Endothelial cell of umbilical vein (primary cell): ENCODE measurements at regions not wholly inside any gene's neighbourhood (a gene's known extent, or its start where the extent isn't known, plus 50 kb on each side); places are given as distances from the start of the nearest gene placed in this dataset.

ENCODE experiments used
- BruUV-seq: library from RNA; stranded (reverse); fragments of 400-500 nt; replicated peaks from 2 replicates; lab custom pipeline; 2021; lab: Mats Ljungman, UMichigan
- CTCF ChIA-PET: fragments of 300-600, 350-600 bp; sonication (Branson Sonifier 250); formaldehyde crosslinking; loops from one replicate; lab custom pipeline; 2021; ENCODE audit warnings: antibody characterized with exemption, inconsistent platforms; lab: Charles Lee
- POLR2A ChIA-PET: fragments of 300-600, 350-600 bp; sonication (Branson Sonifier 250); formaldehyde crosslinking; loops from one replicate; lab custom pipeline; 2021; ENCODE audit warnings: antibody characterized with exemption, inconsistent platforms; lab: Charles Lee
- DNase-seq: peaks from one replicate; pipeline ENCODE4 v3.0.0-alpha.2; 2011; ENCODE audit warnings: low read depth, low spot score
- FAIRE-seq: peaks from 2 replicates; lab custom pipeline; 2011; peaks lifted over from hg19 to GRCh38; lab: Jason Lieb, UNC
- H2AFZ ChIP-seq: 2 replicates; pipeline ENCODE4 v1.6.0; 2012; ENCODE audit warnings: low read depth, low read length, control low read depth, inconsistent platforms
- H3K27ac ChIP-seq: 2 replicates; pipeline ENCODE4 v1.5.1; 2011; ENCODE audit warnings: low read depth, mild to moderate bottlenecking, control low read depth, low read length, moderate library complexity; ENCODE audit not compliant: insufficient read depth
- H3K27me3 ChIP-seq, 2 experiments: 2 replicates each; pipeline versions ENCODE4 v1.6.0 to v1.6.1; 2011; ENCODE audit warnings: low read length in 2 of 2, mixed read lengths in 1 of 2; ENCODE audit not compliant: control insufficient read depth in 2 of 2, insufficient read depth in 2 of 2
- H3K36me3 ChIP-seq, 2 experiments: 2 replicates in 1 of 2; 3 replicates in 1 of 2; pipeline ENCODE4 v1.5.1; 2011; ENCODE audit warnings: low read length in 2 of 2, mild to moderate bottlenecking in 1 of 2, moderate library complexity in 1 of 2; ENCODE audit not compliant: control insufficient read depth in 2 of 2, insufficient read depth in 2 of 2; ENCODE audit errors: extremely low read depth in 1 of 2
- H3K4me1 ChIP-seq: 3 replicates; pipeline ENCODE4 v1.5.1; 2011; ENCODE audit warnings: mild to moderate bottlenecking, low read length; ENCODE audit not compliant: control insufficient read depth, insufficient read depth; ENCODE audit errors: extremely low read depth
- H3K4me2 ChIP-seq: 2 replicates; pipeline ENCODE4 v1.6.1; 2011; ENCODE audit warnings: low read length, control low read depth, mixed read lengths; ENCODE audit not compliant: insufficient read depth
- H3K4me3 ChIP-seq, 3 experiments: fragments of 200-600 bp in 1 of 3; sonication (generic), shearing (Covaris generic) in 1 of 3; replicated peaks in 1 of 3; 2 replicates each; pipeline ENCODE4 v1.5.1; 2011 to 2016; ENCODE audit warnings: control low read depth in 3 of 3, low read length in 3 of 3, mild to moderate bottlenecking in 2 of 3, inconsistent platforms in 1 of 3, low read depth in 1 of 3, moderate library complexity in 1 of 3; ENCODE audit not compliant: insufficient read depth in 1 of 3
- H3K79me2 ChIP-seq: 2 replicates; pipeline ENCODE4 v1.6.0; 2012; ENCODE audit warnings: low read length, inconsistent platforms; ENCODE audit not compliant: control insufficient read depth, insufficient read depth
- H3K9ac ChIP-seq: replicated peaks from 2 replicates; pipeline ENCODE3; 2011; ENCODE audit warnings: low read length, control low read depth; ENCODE audit not compliant: insufficient read depth; ENCODE audit errors: extremely low read depth
- H3K9me1 ChIP-seq: replicated peaks from 3 replicates; pipeline ENCODE4 v1.6.0; 2011; ENCODE audit warnings: mild to moderate bottlenecking, low read length; ENCODE audit not compliant: control insufficient read depth, insufficient read depth; ENCODE audit errors: extremely low read depth
- H3K9me3 ChIP-seq: replicated peaks from 2 replicates; pipeline ENCODE4 v1.5.1; 2012; ENCODE audit warnings: low read length, inconsistent platforms; ENCODE audit not compliant: control insufficient read depth, insufficient read depth
- H4K20me1 ChIP-seq: replicated peaks from 2 replicates; pipeline ENCODE3; 2011; ENCODE audit warnings: mild to moderate bottlenecking, low read length; ENCODE audit not compliant: control insufficient read depth, insufficient read depth; ENCODE audit errors: extremely low read depth
- CTCF ChIP-seq, 2 donors: IDR thresholded peaks; 1 replicate in 1 of 2; 2 replicates in 1 of 2; pipeline ENCODE4 v1.5.1; 2011; ENCODE audit warnings: low read length in 2 of 2, mild to moderate bottlenecking in 2 of 2, moderate library complexity in 2 of 2, control low read depth in 1 of 2, inconsistent platforms in 1 of 2, low read depth in 1 of 2; ENCODE audit not compliant: insufficient read depth in 1 of 2; ENCODE audit errors: extremely low read depth in 1 of 2
- EZH2 ChIP-seq: IDR thresholded peaks from 2 replicates; pipeline ENCODE4 v1.6.1; 2012; ENCODE audit warnings: borderline replicate concordance, low read depth, mild to moderate bottlenecking, moderate library complexity, low read length, inconsistent platforms; ENCODE audit not compliant: severe bottlenecking
- FOS ChIP-seq: IDR thresholded peaks from 2 replicates; pipeline ENCODE4 v1.6.1; 2011; ENCODE audit warnings: mild to moderate bottlenecking, low read length, moderate library complexity, borderline replicate concordance; ENCODE audit not compliant: insufficient read depth
- GATA2 ChIP-seq: IDR thresholded peaks from 2 replicates; pipeline ENCODE4 v1.7.0; 2011; ENCODE audit warnings: low read depth, mild to moderate bottlenecking, moderate library complexity, mixed read lengths, low read length; ENCODE audit not compliant: insufficient read length, insufficient read depth
- JUN ChIP-seq: IDR thresholded peaks from 2 replicates; pipeline ENCODE4 v1.6.1; 2011; ENCODE audit warnings: borderline replicate concordance, low read depth; ENCODE audit not compliant: insufficient read length, insufficient read depth
- MYC ChIP-seq: IDR thresholded peaks from one replicate; pipeline ENCODE4 v1.6.1; 2011; ENCODE audit warnings: mild to moderate bottlenecking, low read depth, low read length
- POLR2A ChIP-seq: IDR thresholded peaks from 2 replicates; pipeline ENCODE4 v1.6.1; 2012; ENCODE audit warnings: low read depth, mild to moderate bottlenecking, control low read depth, low read length
- POLR2AphosphoS5 ChIP-seq: IDR thresholded peaks from 2 replicates; pipeline ENCODE4 v1.6.1; 2012; ENCODE audit warnings: low read depth, mild to moderate bottlenecking, control low read depth, low read length, moderate library complexity; ENCODE audit not compliant: insufficient read depth
- dilution Hi-C: fragments of 300-500 bp; cut with MboI; formaldehyde crosslinking; loops from one replicate; pipeline ENCODE4 v1.15.0; 2019; ENCODE audit warnings: low sequenced_read_pairs; ENCODE audit not compliant: extremely low pct_ligation_motif_present
- intact Hi-C: fragments of 100-400 bp; cut with micrococcal nuclease; formaldehyde crosslinking; loops from one replicate; pipeline ENCODE4 v1.10.0; 2022
- TF ChIP-seq, protein P1 (sequence below): IDR thresholded peaks from 2 replicates; pipeline ENCODE4 v1.6.1; 2011; ENCODE audit not compliant: insufficient read depth, insufficient read length

DNA sequence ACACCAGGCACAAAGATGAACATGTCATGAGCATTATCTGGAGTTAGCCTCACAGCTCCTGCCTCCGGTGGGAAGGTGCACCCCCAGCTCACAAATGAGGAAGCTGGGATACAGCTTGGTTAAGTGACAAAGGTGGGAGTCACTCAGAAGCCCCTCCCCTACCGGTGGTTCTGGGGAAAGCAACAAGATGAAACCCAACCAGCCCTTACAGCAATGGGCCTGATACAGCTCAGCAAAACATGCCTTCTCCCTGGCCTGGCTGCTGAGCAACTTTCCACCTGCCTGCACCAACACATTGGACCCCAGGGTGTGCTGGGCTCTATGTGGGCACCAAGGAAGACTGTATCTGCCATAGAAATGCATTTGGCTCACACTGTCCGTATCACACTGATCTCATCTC lies 113.2 kb downstream of the GYPC start:
- no peaks in the 10 kb centered on the region for H3K27me3 ChIP-seq
- no TSS peak for BruUV-seq
- DNase-seq: no peak
- no peak overlapping the region for H2AFZ ChIP-seq
- no peak overlapping the region for H3K4me2 ChIP-seq
- ChIA-PET CTCF (no interaction called here), POLR2A (no interaction called here)
- H3K4me3 ChIP-seq: no peak overlapping the region
- no peak overlapping the region for H3K9ac ChIP-seq
- H3K9me3 ChIP-seq: no peaks in the 10 kb centered on the region
- H3K4me1 ChIP-seq: no peaks in the 10 kb centered on the region
- H3K27ac ChIP-seq: no peak overlapping the region
- no peaks in the 10 kb centered on the region for H3K36me3 ChIP-seq
- FAIRE-seq: no peak
- no peaks in the 10 kb centered on the region for H3K79me2 ChIP-seq
- TF ChIP-seq POLR2A (no peak), CTCF (IDR thresholded peaks at IDR 0.05; ENCODE audit: extremely low read depth in 1 of 2, insufficient read depth in 1 of 2, low read depth in 1 of 2, low read length in 2 of 2) (no peak), GATA2 (no peak), EZH2 (no peak), JUN (no peak), POLR2AphosphoS5 (no peak), MYC (no peak), FOS (no peak)
- TF ChIP-seq, protein P1, sequence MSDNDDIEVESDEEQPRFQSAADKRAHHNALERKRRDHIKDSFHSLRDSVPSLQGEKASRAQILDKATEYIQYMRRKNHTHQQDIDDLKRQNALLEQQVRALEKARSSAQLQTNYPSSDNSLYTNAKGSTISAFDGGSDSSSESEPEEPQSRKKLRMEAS: no peak
- dilution Hi-C loops: no loop called here
- no peaks in the 10 kb centered on the region for H3K9me1 ChIP-seq
- no peaks in the 10 kb centered on the region for H4K20me1 ChIP-seq
- intact Hi-C loops: no loop called here
